ENCODE measurements at regions not wholly inside any gene's neighbourhood (a gene's known extent, or its start where the extent isn't known, plus 50 kb on each side); places are given as distances from the start of the nearest gene placed in this dataset.

- no peak for DNase-seq
These were observed 313.0 kb upstream of the AJAP1 start for GRCh38 chr1:4341421-4341820.

- peak; percentile 23 for DNase-seq
These were observed 310.2 kb upstream of the AJAP1 start for GRCh38 chr1:4344065-4344732.

GRCh38 chr1:4345094-4345493, 309.3 kb upstream of the AJAP1 start:
- DNase-seq, result no peak

- DNase-seq, result no peak
These were observed 308.3 kb upstream of the AJAP1 start for GRCh38 chr1:4346131-4346530.

- DNase-seq, result no peak
These were observed 303.0 kb upstream of the AJAP1 start for GRCh38 chr1:4351453-4351852.

- no peak for DNase-seq
These were observed 301.1 kb upstream of the AJAP1 start for GRCh38 chr1:4353090-4353856.

GRCh38 chr1:4355839-4356238, 298.6 kb upstream of the AJAP1 start:
- DNase-seq, result no peak

- DNase-seq, result no peak
These were observed 291.9 kb upstream of the AJAP1 start for GRCh38 chr1:4362314-4363044.

GRCh38 chr1:4366091-4366490, 288.3 kb upstream of the AJAP1 start:
- no peak for DNase-seq

GRCh38 chr1:4367230-4367777, 287.1 kb upstream of the AJAP1 start:
- no peak for DNase-seq

- DNase-seq, result no peak
These were observed 285.1 kb upstream of the AJAP1 start for GRCh38 chr1:4369335-4369734.

- DNase-seq, result no peak
These were observed 282.6 kb upstream of the AJAP1 start for GRCh38 chr1:4371849-4372248.

- DNase-seq, result no peak
These were observed 278.6 kb upstream of the AJAP1 start for GRCh38 chr1:4375812-4376211.

GRCh38 chr1:4379451-4380175, 274.8 kb upstream of the AJAP1 start:
- DNase-seq, result no peak

GRCh38 chr1:4380564-4381168, 273.7 kb upstream of the AJAP1 start:
- no peak for DNase-seq

GRCh38 chr1:4393191-4393590, 261.2 kb upstream of the AJAP1 start:
- no peak for DNase-seq

- DNase-seq, result no peak
These were observed 260.0 kb upstream of the AJAP1 start for GRCh38 chr1:4394366-4394765.

GRCh38 chr1:4395158-4395557, 259.3 kb upstream of the AJAP1 start:
- no peak for DNase-seq

- DNase-seq, result peak; percentile 84
These were observed 258.7 kb upstream of the AJAP1 start for GRCh38 chr1:4395676-4396075.

GRCh38 chr1:4396551-4396950, 257.9 kb upstream of the AJAP1 start:
- peak; percentile 24 for DNase-seq

GRCh38 chr1:4397196-4397595, 257.2 kb upstream of the AJAP1 start:
- peak; percentile 86 for DNase-seq

GRCh38 chr1:4402032-4402431, 252.4 kb upstream of the AJAP1 start:
- DNase-seq, result no peak

Measured in NCI-H1436 (cell line).